HG03378 (cell line): ENCODE measurements at regions not wholly inside any gene's neighbourhood (a gene's known extent, or its start where the extent isn't known, plus 50 kb on each side); places are given as distances from the start of the nearest gene placed in this dataset.

Source experiments
- ATAC-seq: cut with Tn5 transposase; IDR thresholded peaks from one replicate; pipeline ENCODE4 v1.9.1; 2021; ENCODE audit warnings: mild to moderate bottlenecking, moderate library complexity; ENCODE audit not compliant: unreplicated experiment

DNA sequence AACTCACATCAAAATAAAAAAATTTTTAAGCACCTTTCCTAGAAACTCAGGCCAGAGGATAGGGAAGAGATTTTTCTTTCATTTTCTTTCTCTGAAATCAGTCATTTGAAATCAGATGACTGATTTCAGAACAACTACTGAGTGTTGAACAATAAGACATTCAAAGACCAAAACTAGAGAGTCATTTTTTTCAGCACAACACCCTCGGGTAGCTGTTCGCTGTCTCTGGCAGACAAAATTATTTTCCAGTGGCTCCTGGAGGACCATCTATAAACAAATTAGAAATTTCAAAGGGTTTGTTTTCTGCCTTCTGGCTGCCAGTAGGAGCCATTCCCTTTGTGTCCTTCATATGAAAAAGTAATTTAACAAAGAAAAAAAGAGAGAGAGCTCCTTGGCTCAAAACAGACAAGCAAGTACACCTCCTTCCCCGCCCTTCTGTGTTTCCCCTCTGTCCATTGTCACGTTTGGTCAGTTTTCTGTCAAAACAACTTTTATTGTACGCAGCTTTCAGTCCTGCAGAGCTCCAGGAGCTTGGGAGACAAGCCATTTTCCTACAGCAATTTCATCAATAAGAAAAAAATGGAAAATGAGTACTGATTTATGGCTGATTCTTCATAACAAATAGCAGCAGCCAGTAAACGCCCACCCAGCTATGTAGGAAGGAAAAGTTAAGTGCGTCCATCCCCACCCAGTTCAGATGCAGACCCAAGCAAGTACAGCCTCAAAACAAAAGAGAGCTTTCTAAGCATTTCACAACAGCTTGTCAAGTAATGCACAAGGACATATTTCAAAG, 405.2 kb downstream of the ZNF608 start:
- no peak for ATAC-seq

DNA sequence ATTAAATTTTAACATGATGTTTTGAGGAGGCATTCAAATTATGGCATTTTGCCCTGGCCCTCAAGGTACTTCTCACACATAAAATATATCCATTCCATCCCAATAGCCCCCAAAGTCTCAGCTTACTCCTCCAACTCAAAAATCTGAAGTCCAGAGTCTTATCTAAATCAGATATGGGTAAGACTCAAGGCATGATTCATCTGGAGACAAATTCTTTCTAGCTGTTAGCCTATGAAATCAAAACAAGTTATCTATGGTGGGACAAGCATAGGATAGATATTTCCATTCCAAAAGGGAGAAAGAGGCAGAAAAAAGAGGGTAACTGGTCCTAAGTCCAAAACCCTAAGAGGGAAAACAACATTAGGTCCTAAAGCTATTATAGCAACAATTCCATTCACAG, 408.4 kb downstream of the ZNF608 start:
- no peak for ATAC-seq

DNA sequence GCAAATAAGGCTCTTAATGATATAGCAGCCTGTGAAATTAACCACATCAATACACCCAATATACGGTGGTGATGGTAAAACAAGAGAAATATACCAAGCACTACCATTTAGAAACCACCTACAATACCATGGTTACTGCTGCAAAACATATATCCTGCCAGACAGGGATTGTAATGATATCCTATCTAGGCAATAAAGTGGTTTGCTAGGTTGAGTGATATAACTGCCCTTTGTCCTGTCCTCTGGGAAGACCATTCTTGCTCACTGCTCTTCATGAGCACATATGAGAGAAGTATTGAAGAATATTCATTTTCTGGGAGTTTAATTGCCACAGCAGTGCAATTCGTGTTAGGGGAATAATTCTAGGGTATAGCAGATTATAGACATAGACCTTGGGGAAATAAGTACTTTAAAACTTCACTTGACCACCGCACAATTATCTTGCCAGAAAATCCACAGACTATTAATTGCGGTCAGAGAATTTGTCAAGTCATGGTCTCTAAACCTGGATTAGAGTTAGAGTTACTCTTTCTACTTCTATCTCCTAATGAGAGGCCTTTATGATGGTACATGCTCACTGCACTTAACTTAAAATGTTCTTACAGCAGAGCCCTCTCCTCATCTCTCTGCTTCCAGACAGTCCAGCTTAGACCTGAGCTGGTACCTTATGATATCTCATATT, 413.0 kb downstream of the ZNF608 start:
- ATAC-seq, result no peak

DNA sequence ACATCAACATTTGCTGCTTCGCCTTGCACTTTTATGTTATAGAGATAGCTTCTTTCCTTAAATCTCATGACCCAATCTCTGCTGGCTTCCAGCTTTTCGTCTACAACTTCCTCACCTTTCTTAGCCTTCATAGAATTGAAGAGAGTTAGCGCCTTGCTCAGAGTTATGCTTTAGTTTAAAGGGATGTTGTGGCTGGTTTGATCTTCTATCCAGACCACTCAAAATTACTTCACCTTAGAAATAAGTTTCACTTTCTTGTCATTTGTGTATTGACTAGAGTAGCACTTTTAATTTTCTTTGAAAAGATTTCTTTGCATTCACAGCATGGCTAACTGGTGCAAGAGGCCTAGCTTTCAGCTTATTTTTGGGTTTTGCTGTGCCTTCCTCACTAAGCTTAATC, 414.2 kb downstream of the ZNF608 start:
- ATAC-seq, result no peak

DNA sequence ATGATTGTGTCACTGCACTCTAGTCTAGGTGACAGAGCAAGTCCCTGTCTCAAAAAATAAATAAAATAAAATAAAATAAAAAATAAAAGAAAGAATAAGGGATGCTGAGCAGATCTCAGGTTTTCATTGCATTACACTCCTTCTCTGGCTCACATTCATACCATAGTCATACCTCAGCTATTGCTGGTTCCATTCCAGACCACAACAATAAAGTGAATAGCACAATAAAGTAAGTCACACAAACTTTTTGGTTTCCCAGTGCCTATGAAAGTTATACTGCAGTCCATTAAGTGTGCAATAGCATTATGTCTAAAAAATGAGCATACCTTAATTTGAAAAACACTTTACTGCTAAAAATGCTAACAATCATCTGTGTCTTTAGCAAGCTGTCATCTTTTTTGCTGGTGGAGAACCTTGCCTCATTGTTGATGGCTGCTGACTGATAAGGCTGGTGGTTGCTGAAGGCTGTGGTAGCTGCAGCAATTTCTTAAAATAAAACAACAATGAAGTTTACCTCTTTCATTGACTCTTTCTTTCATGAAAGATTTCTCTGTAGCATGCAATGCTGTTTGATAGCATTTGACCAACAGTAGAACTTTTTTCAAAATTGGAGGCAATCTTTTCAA, 415.7 kb downstream of the ZNF608 start:
- no peak for ATAC-seq

DNA sequence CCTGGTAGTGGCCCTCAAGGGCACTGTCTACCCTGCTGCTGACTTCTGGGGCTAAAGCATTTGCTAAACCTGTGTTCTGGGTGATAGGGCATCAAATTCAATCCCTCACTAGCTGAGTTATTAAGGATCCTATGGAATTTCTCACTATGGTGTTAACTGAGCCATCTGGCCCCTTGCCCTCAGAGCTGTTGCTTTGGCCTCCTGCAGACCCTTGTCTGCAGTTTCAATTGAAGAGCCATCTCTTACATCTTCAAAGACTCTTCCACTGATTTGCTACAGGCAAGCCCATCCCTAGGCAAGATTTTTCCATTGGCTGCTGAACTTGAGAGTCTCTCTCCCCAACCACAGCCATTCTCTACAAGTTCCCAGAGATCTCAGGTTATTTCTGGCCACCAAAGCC, 418.2 kb downstream of the ZNF608 start:
- ATAC-seq, result no peak

DNA sequence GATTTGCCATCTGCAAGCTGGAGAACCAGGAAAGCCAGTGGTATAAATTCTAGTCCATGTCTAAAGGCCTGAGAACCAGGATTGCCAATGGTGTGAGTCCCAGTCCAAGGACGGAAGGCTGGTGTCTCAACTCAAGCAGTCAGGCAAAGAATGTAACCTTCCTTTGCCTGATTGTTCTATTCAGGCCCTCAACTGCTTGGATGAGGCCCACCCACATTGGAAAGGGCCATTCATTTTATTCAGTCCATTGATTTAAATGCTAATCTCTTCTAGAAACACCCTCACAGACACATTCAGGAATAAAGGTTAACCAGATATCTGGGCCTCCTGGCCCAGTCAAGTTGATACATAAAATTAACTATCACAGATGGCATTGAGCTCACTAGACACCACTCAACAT, 427.8 kb downstream of the ZNF608 start:
- ATAC-seq, result no peak

DNA sequence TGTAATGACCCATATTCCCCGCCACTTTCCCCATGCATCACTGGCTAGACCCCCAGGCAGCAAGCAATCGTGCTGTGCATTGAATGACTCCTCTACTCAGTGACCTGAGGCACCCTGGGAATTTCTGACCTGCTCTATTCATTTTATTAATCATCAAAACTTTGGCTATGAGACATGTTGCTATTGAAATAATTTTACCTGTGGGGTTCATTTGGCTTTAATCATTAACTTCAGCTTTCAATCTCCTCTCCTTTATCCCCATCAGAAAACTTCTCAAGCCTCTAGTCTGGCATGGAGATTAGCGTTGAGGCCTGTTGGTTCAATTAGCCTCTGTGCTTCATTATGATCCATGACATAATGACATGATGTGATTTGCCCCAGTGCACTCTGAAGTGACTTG, 429.0 kb downstream of the ZNF608 start:
- ATAC-seq, result no peak

DNA sequence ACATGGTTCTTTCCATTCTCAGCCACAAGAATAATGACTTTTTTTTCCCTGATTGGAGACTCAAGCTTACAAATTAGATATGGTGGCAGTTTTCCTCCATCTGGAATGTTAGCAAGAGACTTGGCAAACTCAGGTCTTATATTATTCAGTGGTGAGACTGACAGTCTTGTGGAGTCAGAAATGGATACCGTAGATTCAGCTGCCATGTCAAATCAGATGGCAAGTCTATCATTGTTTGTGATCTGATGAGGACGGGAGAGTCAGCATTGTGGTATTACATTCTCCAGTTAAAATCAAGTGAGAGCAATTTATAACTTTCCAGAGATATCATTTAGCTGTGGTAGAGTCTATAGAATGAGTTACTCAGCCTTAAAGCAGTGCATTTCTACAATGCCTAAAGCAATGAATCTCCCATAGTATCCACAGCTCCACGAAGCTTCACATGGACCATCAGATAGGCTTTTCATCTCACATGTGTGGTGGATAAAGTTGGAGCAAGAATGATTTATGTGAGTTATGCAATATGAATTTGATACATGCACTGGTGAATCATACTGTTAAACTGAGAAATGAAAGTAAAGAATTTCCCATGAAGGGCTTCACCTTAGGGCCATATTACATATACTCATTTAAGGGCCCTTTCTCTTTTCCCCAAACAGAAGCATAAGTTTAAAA, 430.6 kb downstream of the ZNF608 start:
- ATAC-seq, result no peak

DNA sequence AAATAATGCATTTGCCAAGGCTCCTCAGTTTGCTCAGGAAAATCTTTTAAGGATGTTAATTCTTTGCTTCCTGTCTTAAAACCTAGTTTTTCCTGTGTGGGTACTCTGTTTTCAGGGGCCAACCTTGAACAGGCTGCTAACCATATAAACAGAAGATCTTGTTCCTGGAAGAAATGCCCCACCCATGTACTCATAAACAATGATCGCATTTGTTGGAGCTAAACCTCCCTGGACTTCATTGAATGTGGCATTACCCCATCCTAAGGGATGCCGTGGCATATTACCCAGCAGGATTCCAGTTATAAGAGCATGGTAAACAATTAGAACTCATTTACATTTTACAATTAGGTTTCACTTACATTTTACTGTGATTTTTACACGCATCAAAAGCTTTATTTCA, 436.0 kb downstream of the ZNF608 start:
- no peak for ATAC-seq

DNA sequence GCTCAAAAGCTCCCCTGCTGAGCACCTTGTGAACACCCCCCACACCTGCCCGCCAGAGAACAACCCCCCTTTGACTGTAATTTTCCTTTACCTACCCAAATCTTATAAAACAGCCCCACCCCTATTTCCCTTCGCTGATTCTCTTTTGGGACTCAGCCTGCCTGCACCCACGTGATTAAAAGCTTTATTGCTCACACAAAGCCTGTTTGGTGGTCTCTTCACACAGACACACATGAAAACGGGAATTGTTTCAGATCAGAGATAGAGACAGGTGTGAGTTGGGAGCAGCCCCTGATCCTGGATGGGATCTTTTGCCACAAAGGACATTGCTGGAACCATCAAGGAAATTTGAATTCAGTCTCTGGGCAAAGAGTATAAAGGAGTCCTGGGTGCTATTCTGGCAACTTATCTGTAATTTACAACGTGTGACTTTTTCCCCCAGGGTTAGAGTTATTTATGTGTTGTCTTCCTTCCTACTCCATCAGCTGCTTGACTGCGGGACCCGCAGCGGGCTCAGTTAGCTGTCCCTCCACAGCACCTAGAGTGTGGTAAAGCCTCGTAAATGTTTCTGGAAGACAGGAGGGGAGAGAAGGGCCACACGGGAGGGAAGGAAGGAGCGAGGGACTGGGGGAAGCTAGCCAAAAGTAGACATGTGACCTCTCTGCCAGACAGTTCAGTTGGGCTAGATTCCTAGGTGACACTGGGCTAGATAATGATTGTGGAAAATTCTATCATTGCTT, 437.0 kb downstream of the ZNF608 start:
- no peak for ATAC-seq

DNA sequence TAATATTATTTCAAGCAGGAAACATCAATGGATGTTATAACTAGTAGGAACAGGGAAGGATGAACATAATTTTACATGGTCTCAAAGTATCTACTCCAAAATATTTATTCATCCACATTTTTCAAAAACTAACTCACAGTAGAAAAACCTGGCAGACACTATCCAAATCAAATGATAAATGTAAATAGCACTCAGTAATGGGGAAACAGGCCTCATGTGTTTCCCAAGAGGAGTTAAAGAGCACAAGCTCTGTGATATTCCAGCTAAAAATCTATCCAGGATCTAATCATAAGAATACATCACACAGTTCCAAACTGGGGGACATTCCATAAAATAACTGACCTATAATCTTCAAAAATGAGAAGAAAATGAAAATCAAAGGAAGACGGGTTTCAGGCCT, 443.1 kb downstream of the ZNF608 start:
- ATAC-seq, result no peak

DNA sequence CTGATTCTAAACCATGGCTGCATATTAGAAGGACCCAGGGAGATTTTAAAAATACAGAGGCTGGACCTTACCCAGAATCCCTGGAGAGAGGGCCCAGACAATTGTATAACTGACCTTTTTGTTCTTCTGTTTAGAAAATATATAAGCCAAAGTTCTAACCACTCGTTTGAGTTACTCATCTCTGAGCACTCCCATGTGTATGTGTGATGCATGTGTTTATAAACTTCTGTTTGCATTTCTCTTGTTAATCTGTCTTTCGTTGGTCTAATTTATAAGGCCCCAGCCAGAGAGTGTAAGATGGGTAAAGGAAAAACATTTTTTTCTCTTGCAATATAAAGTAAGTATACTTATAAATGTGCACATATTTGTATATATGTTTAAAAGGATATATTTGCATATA, 443.9 kb downstream of the ZNF608 start:
- ATAC-seq, result no peak

DNA sequence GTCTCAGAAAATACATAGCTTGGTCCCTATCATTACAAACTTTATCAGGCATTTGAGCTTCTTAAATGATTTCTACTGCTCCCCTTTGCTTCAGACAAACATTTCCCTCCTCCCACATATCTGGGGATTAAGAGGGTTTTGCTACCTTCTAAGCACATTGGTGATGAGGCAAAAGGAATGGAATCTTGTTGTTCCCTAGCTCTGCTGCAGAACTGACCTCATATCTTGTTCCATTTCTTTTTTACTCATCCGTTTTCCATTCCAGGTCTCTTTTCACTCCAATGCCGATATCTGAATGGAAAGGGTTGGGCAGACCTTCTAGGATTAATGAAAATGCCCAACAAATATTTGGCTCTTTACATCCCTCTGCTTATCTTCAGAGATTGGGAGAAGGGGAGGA, 444.6 kb downstream of the ZNF608 start:
- ATAC-seq, result no peak

DNA sequence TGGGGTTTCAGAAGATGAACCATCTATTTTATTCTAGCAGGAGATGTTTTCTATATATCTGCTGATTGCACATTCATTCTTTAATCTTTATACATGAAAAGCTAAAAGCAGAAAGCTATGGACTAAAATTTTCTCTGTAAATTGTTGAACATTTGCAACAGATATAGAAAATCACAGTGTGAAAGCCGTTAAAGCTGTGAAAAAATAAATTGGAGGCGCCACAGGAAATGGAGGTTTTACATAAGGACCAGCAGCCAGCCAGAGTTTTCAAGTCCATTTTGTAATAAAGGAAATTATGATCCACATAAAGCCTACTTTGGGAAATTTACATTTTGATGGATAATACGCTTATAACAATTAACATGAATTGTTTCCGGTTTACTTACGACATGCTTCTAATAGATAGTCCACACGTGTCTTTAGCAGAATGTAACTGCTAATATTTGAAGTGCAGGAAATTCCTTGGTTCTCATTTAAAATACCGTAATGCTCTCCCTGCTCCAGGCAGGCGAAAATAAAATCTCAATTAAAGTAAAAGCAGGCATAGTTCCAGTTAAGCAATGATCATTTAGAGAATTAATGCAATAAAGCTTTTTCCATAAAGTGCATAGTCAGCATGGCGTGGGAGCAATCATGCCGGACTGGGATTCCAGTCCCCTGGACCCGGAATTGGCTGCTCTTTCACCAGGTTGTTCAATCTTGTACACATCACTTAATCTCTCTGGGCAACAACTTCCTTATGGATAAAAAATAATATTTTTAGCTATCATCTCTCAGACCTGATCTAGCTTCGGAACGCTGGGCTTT, 445.4 kb downstream of the ZNF608 start:
- no peak for ATAC-seq

DNA sequence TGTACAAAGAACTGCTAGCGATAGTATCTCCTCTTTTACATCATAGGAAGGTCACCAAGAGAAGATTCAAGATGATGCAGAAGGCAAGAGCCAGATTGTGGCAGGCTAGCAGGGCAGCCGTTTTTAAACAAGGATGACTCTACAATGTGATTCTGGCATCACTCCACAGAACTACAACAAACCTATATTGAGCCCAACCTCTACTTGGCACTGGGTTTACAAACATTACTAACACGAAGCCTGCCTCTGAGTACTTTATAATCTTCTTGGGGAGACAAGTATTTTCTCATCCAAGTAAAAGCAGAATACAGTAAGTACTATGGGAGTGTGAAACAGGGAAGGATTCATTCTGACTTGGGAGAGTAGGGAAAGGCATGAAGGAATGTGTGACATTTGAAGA, 448.6 kb downstream of the ZNF608 start:
- ATAC-seq, result no peak

DNA sequence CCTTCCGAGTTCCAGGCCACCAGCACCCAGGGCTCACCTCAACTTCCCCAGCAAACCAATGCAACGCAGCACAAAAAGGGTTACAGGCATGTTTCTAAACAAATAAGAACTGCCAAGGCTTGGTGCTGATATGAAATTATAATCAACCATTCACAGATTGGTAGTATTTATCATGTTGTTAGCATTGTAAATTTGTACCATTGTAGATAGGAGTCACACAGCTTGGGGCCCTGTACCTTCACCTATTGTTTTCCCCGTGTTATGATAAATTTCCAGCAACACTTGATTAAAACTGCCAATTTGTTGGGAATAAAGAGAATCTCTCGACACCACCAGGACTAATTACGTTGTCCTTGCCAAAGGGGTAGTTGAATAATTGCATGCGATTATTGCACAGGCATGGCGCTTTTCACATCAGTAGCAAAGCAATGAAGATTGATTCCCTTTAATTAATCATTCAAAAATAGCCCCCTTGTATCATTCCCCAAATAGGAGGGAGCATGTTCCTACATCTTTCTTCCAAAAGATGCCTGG, 454.1 kb downstream of the ZNF608 start:
- ATAC-seq, result no peak

DNA sequence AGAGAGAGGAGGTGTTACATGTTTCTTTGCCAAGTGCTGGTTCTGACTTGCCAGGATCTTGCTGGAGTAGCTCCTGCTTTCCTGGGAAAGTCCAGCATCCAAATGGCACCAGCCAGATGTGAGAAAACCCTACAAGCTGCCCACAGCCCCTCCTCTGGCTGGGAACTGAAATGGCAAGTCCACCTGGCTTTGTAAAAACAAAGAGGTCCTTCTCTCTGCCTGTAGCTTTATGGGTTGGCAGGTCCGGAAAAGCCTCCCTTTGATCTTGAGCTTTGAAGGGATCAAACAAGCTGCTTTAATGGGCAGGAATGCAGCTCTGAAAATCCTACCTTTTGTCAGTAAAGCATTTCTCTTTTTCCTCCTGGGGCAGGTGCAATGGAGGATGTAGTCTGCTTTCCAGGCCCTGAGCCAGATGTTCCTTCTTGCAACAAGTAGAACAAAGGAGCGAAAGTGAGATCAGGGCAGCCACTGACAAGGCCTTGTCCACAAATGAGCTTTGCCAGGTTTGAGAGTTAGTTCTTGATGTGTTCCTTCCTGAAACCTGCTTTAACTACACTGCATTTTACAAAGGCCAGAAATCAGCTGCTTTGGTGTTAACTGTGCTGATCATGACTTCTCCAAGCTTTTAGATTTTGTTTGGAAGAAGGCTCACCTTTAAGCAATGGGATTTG, 456.7 kb downstream of the ZNF608 start:
- no peak for ATAC-seq

DNA sequence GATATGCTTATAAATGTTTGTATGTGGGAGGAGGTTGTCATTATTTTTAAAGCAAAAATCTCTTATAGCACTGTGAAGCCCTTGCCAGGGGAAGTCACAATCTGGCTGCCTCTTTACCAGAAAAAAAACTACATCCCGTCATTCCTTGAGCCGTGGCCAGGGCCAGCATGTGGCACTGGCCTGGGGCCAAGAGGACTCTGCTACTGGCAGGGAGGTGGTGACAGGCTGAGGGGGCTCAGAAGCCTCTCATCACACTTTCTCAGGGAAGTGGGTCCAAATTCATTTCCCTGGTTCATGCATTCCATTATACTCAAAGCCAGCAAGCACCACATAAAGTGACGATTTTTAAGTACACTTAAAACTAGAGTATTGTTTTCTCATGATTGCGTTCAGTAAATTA, 457.3 kb downstream of the ZNF608 start:
- ATAC-seq, result no peak
